ENCODE measurements at regions not wholly inside any gene's neighbourhood (a gene's known extent, or its start where the extent isn't known, plus 50 kb on each side); places are given as distances from the start of the nearest gene placed in this dataset.

DNA sequence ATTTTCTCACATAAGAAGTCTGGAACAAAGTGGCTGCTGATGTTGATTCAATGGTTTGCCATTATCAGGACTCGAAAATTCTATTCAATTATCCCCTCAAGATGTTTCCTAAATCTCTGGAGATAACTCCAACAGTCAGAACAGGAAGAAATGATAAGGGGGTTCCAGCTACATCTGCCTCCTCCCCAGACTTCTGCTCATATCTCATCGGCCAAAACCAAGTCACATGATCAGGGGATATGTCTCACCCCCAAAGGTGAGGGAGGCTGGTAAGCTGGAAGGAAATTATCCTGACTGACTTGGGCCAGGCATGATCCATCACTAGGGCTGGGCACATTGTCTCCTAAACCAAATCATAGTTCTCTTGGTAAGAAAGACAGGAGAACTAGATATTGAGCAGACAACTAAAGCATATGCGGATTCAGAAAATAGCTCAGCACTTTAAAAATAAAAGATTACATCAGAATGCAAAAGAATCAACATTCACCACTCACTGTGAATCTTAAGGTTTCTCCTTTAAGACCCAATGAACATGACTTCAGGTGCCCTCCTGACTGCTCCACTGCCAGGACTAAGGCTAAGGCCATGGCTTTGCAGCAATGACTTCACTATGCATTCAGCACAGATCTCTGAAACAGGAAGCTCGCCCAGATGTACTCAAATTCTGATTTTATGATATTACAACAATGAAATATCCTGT is 306.3 kb downstream of the ENC1 start:
- no peaks in the 10 kb centered on the region for H3K27me3 ChIP-seq
- DNase-seq (ENCODE audit: low read depth in 1 of 2, low spot score in 1 of 2), result no peak
- TF ChIP-seq, protein P1, sequence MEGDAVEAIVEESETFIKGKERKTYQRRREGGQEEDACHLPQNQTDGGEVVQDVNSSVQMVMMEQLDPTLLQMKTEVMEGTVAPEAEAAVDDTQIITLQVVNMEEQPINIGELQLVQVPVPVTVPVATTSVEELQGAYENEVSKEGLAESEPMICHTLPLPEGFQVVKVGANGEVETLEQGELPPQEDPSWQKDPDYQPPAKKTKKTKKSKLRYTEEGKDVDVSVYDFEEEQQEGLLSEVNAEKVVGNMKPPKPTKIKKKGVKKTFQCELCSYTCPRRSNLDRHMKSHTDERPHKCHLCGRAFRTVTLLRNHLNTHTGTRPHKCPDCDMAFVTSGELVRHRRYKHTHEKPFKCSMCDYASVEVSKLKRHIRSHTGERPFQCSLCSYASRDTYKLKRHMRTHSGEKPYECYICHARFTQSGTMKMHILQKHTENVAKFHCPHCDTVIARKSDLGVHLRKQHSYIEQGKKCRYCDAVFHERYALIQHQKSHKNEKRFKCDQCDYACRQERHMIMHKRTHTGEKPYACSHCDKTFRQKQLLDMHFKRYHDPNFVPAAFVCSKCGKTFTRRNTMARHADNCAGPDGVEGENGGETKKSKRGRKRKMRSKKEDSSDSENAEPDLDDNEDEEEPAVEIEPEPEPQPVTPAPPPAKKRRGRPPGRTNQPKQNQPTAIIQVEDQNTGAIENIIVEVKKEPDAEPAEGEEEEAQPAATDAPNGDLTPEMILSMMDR (IDR thresholded peaks at IDR 0.05; ENCODE audit: low read depth, low read length), result no peak
- no peaks in the 10 kb centered on the region for H3K36me3 ChIP-seq
- H3K4me3 ChIP-seq, result no peak overlapping the region
- H3K27ac ChIP-seq, result no peak overlapping the region
- no peaks in the 10 kb centered on the region for H3K9me3 ChIP-seq (ENCODE audit: low read depth)
- peaks cover 5% of the 10 kb centered on the region for H3K4me1 ChIP-seq (ENCODE audit: low read depth)

DNA sequence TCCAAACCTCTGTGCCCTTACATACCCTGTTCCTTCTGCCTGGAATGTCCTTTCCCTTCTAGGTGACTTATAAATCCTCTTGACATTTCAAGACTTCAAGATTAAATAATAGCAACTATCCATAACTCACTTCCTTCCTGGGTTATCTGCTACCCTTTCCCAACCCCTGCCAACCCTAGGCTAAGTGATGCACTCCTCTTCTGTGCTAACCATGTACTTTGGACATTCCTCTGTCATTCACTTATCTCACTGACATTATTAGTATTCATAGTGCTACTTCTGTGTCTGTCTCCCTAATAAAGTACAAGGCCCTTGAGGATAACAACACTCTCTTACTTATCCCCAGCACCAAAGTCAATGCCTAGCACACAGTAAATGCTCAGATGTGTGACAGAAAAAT is 307.1 kb downstream of the ENC1 start:
- no peaks in the 10 kb centered on the region for H3K9me3 ChIP-seq (ENCODE audit: low read depth)
- no peaks in the 10 kb centered on the region for H3K27me3 ChIP-seq
- no peak overlapping the region for H3K27ac ChIP-seq
- DNase-seq (ENCODE audit: low read depth in 1 of 2, low spot score in 1 of 2), result no peak
- H3K4me3 ChIP-seq, result no peak overlapping the region
- TF ChIP-seq, protein P1 (IDR thresholded peaks at IDR 0.05; ENCODE audit: low read depth, low read length), result no peak
- H3K4me1 ChIP-seq (ENCODE audit: low read depth), result peaks cover 5% of the 10 kb centered on the region
- H3K36me3 ChIP-seq, result no peaks in the 10 kb centered on the region

DNA sequence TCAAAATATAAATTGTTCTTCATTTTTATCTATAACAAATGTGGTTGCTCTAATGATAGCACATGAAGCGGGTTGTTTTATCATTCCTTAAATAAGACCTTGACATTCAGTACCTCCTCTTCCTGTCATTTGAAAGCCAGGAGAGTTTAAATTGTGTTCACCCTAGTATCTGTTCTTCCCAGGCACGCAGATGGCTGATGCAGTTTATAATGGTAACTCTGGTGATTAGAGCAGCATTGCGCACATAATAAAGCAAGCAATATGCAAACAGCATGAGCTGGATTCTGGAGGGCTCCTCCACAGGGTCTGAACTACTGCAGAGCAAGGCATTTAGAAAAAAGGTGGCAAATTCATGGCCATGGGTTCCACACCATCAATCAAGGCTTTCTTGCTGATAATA is 307.8 kb downstream of the ENC1 start:
- no peaks in the 10 kb centered on the region for H3K27me3 ChIP-seq
- no peak overlapping the region for H3K27ac ChIP-seq
- no peak overlapping the region for H3K4me3 ChIP-seq
- H3K9me3 ChIP-seq (ENCODE audit: low read depth), result no peaks in the 10 kb centered on the region
- peaks cover 5% of the 10 kb centered on the region for H3K4me1 ChIP-seq (ENCODE audit: low read depth)
- DNase-seq (ENCODE audit: low read depth in 1 of 2, low spot score in 1 of 2), result no peak
- TF ChIP-seq, protein P1 (IDR thresholded peaks at IDR 0.05; ENCODE audit: low read depth, low read length), result no peak
- H3K36me3 ChIP-seq, result no peaks in the 10 kb centered on the region

DNA sequence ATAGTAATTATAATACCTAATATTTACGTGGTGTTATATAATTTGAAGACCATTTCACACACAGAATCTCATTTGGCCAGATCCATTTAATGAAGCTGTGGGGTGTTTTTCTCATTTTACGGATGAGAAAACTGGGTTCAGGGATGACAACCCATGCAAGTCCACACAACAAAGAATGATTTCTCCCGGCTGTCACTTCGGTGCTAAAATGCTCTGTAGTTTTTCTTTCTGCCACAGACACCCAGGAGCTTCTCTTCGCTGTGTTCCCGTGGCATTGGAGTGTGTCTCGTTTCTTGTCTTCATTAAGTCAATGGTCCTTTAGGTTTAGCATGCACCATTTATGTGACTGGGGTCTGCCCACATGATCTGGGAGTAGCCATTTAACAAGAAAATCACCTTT is 308.5 kb downstream of the ENC1 start:
- peaks cover 8% of the 10 kb centered on the region for H3K4me1 ChIP-seq (ENCODE audit: low read depth)
- H3K36me3 ChIP-seq, result no peaks in the 10 kb centered on the region
- TF ChIP-seq, protein P1 (IDR thresholded peaks at IDR 0.05; ENCODE audit: low read depth, low read length), result no peak
- no peak for DNase-seq (ENCODE audit: low read depth in 1 of 2, low spot score in 1 of 2)
- no peak overlapping the region for H3K4me3 ChIP-seq
- H3K27ac ChIP-seq, result no peak overlapping the region
- no peaks in the 10 kb centered on the region for H3K27me3 ChIP-seq
- H3K9me3 ChIP-seq (ENCODE audit: low read depth), result no peaks in the 10 kb centered on the region

DNA sequence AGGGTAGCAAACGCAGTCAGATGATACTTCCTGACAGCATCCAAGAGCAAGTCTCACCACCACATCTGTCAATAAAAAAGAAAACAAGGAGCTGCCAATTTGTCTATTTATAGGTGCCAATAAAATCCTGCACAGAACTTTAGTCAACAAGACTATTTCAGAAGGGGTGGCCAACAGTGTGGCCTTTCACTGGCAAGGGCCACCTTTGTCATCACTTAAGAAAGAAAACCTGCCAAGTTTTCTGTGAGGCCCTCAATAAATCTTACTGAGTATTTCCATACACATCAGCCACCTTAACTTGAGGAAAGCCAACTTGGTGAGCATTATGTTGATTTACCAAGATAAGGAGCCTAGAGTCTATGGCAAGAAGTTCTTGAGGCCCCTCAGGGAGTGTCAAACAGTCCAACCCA is 312.3 kb downstream of the ENC1 start:
- TF ChIP-seq, protein P1 (IDR thresholded peaks at IDR 0.05; ENCODE audit: low read depth, low read length), result no peak
- no peak overlapping the region for H3K4me3 ChIP-seq
- no peak overlapping the region for H3K27ac ChIP-seq
- no peak for DNase-seq (ENCODE audit: low read depth in 1 of 2, low spot score in 1 of 2)
- no peaks in the 10 kb centered on the region for H3K9me3 ChIP-seq (ENCODE audit: low read depth)
- no peaks in the 10 kb centered on the region for H3K27me3 ChIP-seq
- H3K36me3 ChIP-seq, result no peaks in the 10 kb centered on the region
- peaks cover 9% of the 10 kb centered on the region for H3K4me1 ChIP-seq (ENCODE audit: low read depth)

Data from cardiac muscle cell (in vitro differentiated cells and primary cell).